ENCODE measurements at regions not wholly inside any gene's neighbourhood (a gene's known extent, or its start where the extent isn't known, plus 50 kb on each side); places are given as distances from the start of the nearest gene placed in this dataset.

GRCh38 chr14:22427771-22428231 lies 161.2 kb downstream of the DAD1 start (continued):
- TF ChIP-seq MYPOP (CRISPR knock-in tag; IDR thresholded peaks at IDR 0.05) = 0 out of 2 replicates have a peak, but pooled peaks have one; percentile 31
- TF ChIP-seq, protein P1, sequence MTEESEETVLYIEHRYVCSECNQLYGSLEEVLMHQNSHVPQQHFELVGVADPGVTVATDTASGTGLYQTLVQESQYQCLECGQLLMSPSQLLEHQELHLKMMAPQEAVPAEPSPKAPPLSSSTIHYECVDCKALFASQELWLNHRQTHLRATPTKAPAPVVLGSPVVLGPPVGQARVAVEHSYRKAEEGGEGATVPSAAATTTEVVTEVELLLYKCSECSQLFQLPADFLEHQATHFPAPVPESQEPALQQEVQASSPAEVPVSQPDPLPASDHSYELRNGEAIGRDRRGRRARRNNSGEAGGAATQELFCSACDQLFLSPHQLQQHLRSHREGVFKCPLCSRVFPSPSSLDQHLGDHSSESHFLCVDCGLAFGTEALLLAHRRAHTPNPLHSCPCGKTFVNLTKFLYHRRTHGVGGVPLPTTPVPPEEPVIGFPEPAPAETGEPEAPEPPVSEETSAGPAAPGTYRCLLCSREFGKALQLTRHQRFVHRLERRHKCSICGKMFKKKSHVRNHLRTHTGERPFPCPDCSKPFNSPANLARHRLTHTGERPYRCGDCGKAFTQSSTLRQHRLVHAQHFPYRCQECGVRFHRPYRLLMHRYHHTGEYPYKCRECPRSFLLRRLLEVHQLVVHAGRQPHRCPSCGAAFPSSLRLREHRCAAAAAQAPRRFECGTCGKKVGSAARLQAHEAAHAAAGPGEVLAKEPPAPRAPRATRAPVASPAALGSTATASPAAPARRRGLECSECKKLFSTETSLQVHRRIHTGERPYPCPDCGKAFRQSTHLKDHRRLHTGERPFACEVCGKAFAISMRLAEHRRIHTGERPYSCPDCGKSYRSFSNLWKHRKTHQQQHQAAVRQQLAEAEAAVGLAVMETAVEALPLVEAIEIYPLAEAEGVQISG (CRISPR knock-in tag; IDR thresholded peaks at IDR 0.05) = peak; percentile 39; the same call in 1 of the 2 replicates
- peak; percentile 73; the same call in 1 of the 2 replicates for TF ChIP-seq ZNF543 (CRISPR knock-in tag; IDR thresholded peaks at IDR 0.05)
- no peak for TF ChIP-seq ZNF891 (CRISPR knock-in tag; IDR thresholded peaks at IDR 0.05)
- TF ChIP-seq, protein P2, sequence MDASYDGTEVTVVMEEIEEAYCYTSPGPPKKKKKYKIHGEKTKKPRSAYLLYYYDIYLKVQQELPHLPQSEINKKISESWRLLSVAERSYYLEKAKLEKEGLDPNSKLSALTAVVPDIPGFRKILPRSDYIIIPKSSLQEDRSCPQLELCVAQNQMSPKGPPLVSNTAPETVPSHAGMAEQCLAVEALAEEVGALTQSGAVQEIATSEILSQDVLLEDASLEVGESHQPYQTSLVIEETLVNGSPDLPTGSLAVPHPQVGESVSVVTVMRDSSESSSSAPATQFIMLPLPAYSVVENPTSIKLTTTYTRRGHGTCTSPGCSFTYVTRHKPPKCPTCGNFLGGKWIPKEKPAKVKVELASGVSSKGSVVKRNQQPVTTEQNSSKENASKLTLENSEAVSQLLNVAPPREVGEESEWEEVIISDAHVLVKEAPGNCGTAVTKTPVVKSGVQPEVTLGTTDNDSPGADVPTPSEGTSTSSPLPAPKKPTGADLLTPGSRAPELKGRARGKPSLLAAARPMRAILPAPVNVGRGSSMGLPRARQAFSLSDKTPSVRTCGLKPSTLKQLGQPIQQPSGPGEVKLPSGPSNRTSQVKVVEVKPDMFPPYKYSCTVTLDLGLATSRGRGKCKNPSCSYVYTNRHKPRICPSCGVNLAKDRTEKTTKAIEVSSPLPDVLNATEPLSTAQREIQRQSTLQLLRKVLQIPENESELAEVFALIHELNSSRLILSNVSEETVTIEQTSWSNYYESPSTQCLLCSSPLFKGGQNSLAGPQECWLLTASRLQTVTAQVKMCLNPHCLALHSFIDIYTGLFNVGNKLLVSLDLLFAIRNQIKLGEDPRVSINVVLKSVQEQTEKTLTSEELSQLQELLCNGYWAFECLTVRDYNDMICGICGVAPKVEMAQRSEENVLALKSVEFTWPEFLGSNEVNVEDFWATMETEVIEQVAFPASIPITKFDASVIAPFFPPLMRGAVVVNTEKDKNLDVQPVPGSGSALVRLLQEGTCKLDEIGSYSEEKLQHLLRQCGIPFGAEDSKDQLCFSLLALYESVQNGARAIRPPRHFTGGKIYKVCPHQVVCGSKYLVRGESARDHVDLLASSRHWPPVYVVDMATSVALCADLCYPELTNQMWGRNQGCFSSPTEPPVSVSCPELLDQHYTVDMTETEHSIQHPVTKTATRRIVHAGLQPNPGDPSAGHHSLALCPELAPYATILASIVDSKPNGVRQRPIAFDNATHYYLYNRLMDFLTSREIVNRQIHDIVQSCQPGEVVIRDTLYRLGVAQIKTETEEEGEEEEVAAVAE (CRISPR knock-in tag; IDR thresholded peaks at IDR 0.05; ENCODE audit: borderline replicate concordance) = peak; percentile 27; the same call in 1 of the 2 replicates
- peak; percentile 84; the same call in 1 of the 2 replicates for TF ChIP-seq SOX5 (CRISPR knock-in tag; IDR thresholded peaks at IDR 0.05; ENCODE audit: borderline replicate concordance)
- TF ChIP-seq AGO1 (IDR thresholded peaks at IDR 0.05; ENCODE audit: low read depth, low read length, poor library complexity, severe bottlenecking) = no peak
- TF ChIP-seq GATAD2A (CRISPR knock-in tag; IDR thresholded peaks at IDR 0.05) = peak; percentile 84
- TF ChIP-seq ZNF20 (CRISPR knock-in tag; IDR thresholded peaks at IDR 0.05) = no peak
- TF ChIP-seq, protein P3, sequence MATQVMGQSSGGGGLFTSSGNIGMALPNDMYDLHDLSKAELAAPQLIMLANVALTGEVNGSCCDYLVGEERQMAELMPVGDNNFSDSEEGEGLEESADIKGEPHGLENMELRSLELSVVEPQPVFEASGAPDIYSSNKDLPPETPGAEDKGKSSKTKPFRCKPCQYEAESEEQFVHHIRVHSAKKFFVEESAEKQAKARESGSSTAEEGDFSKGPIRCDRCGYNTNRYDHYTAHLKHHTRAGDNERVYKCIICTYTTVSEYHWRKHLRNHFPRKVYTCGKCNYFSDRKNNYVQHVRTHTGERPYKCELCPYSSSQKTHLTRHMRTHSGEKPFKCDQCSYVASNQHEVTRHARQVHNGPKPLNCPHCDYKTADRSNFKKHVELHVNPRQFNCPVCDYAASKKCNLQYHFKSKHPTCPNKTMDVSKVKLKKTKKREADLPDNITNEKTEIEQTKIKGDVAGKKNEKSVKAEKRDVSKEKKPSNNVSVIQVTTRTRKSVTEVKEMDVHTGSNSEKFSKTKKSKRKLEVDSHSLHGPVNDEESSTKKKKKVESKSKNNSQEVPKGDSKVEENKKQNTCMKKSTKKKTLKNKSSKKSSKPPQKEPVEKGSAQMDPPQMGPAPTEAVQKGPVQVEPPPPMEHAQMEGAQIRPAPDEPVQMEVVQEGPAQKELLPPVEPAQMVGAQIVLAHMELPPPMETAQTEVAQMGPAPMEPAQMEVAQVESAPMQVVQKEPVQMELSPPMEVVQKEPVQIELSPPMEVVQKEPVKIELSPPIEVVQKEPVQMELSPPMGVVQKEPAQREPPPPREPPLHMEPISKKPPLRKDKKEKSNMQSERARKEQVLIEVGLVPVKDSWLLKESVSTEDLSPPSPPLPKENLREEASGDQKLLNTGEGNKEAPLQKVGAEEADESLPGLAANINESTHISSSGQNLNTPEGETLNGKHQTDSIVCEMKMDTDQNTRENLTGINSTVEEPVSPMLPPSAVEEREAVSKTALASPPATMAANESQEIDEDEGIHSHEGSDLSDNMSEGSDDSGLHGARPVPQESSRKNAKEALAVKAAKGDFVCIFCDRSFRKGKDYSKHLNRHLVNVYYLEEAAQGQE (IDR thresholded peaks at IDR 0.05; ENCODE audit: borderline replicate concordance in 1 of 2, low read depth in 1 of 2, low read length in 2 of 2) = no peak
- TF ChIP-seq FOXA3 (CRISPR knock-in tag; IDR thresholded peaks at IDR 0.05) = peak; percentile 69; the same call in 1 of the 2 replicates
- no peak for TF ChIP-seq NKX3-1 (CRISPR knock-in tag; IDR thresholded peaks at IDR 0.05)
- TF ChIP-seq CCAR2 (optimal IDR thresholded peaks at IDR 0.05; ENCODE audit: low read depth, low read length) = peak; percentile 83
- peak; percentile 71; the same call in 1 of the 2 replicates for TF ChIP-seq IRF2 (CRISPR knock-in tag; IDR thresholded peaks at IDR 0.05)
- peak; percentile 51 for TF ChIP-seq TCF7 (IDR thresholded peaks at IDR 0.05; ENCODE audit: low read depth)
- TF ChIP-seq ZMYM3 (CRISPR knock-in tag; IDR thresholded peaks at IDR 0.05) = 0 out of 2 replicates have a peak, but pooled peaks have one; percentile 38

Data from HepG2 (cell line).